ENCODE measurements at regions not wholly inside any gene's neighbourhood (a gene's known extent, or its start where the extent isn't known, plus 50 kb on each side); places are given as distances from the start of the nearest gene placed in this dataset.

DNA sequence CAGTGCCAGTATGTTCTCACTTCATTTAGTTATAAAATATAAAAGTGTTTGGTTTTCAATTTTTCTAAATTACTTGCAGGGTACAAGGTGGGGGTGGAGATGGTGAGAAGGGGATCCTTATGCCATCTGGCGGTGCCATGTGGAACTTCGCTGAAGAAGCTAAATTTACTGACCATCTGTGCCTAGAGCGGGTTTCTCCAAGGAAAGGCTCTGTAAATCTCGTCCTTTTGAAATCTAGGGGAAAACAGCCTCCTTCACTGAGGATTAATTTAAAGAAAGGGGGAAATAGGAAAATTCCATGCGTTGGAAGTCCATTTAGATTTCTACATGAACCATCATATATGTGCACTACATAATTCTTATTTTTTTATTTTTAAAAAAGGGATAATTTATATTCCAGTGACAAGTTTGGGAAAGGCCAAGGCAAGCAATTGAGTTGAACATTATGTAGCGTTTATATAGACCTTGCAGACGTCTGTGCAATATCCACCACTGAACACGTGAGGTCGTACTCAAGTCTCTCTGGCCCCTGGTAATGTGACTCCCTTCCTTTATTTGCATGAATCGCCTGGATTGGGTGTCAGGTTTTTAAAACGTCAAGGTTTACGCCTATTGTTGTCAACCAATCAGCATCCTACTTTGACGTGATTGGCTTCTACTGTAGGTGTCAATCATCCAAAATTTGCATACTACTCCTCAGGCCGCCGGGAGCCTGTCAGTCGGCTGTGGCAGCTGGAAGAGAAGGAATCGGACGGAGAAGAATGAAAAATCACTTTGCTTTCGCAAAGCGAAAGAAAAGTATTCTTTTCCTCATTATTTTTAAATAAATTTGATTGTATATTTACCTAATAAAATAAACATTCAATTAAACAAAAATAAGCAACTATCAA is 297.1 kb upstream of the NFE2L3 start:
- Histone ChIP-seq H3K4me3 (ENCODE audit: low read depth, low read length, poor library complexity, severe bottlenecking) (peak overlapping the region; percentile 55), H3K27ac (ENCODE audit: low read depth, low read length, poor library complexity, severe bottlenecking) (no peak overlapping the region), H3K9me3 (ENCODE audit: low read depth, low read length, poor library complexity, severe bottlenecking) (no peaks in the 10 kb centered on the region), H3K4me1 (ENCODE audit: insufficient read depth, low read length, poor library complexity, severe bottlenecking) (peaks cover 14% of the 10 kb centered on the region), H3K36me3 (ENCODE audit: insufficient read depth, low read length, poor library complexity, severe bottlenecking) (no peaks in the 10 kb centered on the region), H3K27me3 (replicated peaks; ENCODE audit: insufficient read depth, low read depth, low read length, poor library complexity) (peaks cover 16% of the 10 kb centered on the region)
- TF ChIP-seq, protein P1, sequence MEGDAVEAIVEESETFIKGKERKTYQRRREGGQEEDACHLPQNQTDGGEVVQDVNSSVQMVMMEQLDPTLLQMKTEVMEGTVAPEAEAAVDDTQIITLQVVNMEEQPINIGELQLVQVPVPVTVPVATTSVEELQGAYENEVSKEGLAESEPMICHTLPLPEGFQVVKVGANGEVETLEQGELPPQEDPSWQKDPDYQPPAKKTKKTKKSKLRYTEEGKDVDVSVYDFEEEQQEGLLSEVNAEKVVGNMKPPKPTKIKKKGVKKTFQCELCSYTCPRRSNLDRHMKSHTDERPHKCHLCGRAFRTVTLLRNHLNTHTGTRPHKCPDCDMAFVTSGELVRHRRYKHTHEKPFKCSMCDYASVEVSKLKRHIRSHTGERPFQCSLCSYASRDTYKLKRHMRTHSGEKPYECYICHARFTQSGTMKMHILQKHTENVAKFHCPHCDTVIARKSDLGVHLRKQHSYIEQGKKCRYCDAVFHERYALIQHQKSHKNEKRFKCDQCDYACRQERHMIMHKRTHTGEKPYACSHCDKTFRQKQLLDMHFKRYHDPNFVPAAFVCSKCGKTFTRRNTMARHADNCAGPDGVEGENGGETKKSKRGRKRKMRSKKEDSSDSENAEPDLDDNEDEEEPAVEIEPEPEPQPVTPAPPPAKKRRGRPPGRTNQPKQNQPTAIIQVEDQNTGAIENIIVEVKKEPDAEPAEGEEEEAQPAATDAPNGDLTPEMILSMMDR (conservative IDR thresholded peaks at IDR 0.05; ENCODE audit: low read depth, low read length), result peak; percentile 74
- no peak for TF ChIP-seq EZH2 (IDR thresholded peaks at IDR 0.05; ENCODE audit: borderline replicate concordance, low read depth, low read length, poor library complexity, severe bottlenecking)
- ChIA-PET POLR2A (ENCODE audit: low non-redundant PET) (no interaction called here), CTCF (interaction anchor here (1.0 to 1.6 kb wide), 5 partner anchors 8 to 595 kb away, joined by 3 to 6 read pairs (median 4); no protein-coding TSS in a partner anchor)
- no TSS peak for BruUV-seq (replicated peaks)
- intact Hi-C loops (cut with micrococcal nuclease; ENCODE audit: unreplicated experiment), result loop anchor here (10.0 kb wide), 1 partner anchor 510 kb away; no protein-coding TSS in a partner anchor
- DNase-seq (ENCODE audit: low spot score), result peak; percentile 99

DNA sequence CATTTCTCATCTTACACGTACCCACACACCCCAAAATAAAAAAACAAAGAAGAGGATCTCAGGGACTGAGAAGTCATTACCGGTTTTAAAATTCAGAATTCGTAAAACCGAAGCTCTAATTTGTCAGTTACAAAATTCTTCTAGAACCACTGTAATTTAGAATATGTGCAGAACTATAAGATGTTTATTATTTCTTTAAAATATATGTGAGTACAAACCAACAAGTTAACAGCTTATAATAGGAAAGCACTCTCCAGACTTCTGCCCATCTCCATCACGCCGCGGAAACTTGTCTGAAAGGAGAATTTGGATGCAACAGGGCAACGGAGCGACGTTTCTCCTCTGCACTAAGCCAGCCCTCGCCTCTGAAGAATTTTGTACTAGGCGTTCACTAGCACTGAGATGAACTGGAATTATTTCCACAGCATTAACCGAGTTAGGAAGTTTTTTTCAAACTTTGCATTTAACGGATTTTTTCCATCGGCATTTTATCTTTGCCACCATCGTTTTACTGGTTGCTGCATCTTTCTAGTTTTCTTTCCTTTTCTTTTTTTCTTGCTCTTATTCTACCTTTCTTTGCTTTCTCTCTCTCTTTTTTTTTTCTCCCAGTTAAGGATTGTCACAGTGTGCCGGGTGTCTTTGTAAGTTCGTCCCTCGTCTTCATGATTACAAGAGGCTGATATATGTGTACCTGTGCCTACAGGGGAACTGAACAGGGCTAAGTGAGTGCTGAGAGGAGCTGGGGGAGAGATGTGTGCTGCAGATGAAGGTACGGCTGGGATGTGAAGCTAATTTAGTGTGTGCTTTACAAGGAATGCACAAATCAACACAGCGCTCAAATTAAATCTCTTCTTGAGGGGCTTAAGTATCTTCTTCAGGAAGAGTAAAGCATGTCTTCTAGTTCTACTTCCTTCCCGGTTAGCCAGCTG is 295.9 kb upstream of the NFE2L3 start:
- Histone ChIP-seq H3K36me3 (ENCODE audit: insufficient read depth, low read length, poor library complexity, severe bottlenecking) (no peaks in the 10 kb centered on the region), H3K27me3 (replicated peaks; ENCODE audit: insufficient read depth, low read depth, low read length, poor library complexity) (peaks cover 16% of the 10 kb centered on the region), H3K27ac (ENCODE audit: low read depth, low read length, poor library complexity, severe bottlenecking) (peak overlapping the region; percentile 83), H3K4me1 (ENCODE audit: insufficient read depth, low read length, poor library complexity, severe bottlenecking) (peaks cover 15% of the 10 kb centered on the region), H3K4me3 (ENCODE audit: low read depth, low read length, poor library complexity, severe bottlenecking) (peak overlapping the region; percentile 55), H3K9me3 (ENCODE audit: low read depth, low read length, poor library complexity, severe bottlenecking) (no peaks in the 10 kb centered on the region)
- TSS peak; percentile 93 for BruUV-seq (replicated peaks)
- TF ChIP-seq, protein P1 (conservative IDR thresholded peaks at IDR 0.05; ENCODE audit: low read depth, low read length), result no peak
- no peak for TF ChIP-seq EZH2 (IDR thresholded peaks at IDR 0.05; ENCODE audit: borderline replicate concordance, low read depth, low read length, poor library complexity, severe bottlenecking)
- ChIA-PET CTCF (interaction anchor here (0.9 kb wide), 1 partner anchor 217 kb away, joined by 4 read pairs; no protein-coding TSS in a partner anchor), POLR2A (ENCODE audit: low non-redundant PET) (interaction anchor here (0.6 to 0.7 kb wide), 2 partner anchors 131 to 516 kb away, joined by 3 to 4 read pairs; no protein-coding TSS in a partner anchor)
- DNase-seq (ENCODE audit: low spot score), result peak; percentile 63
- intact Hi-C loops (cut with micrococcal nuclease; ENCODE audit: unreplicated experiment), result loop anchor here (10.0 kb wide), 1 partner anchor 509 kb away; no protein-coding TSS in a partner anchor

DNA sequence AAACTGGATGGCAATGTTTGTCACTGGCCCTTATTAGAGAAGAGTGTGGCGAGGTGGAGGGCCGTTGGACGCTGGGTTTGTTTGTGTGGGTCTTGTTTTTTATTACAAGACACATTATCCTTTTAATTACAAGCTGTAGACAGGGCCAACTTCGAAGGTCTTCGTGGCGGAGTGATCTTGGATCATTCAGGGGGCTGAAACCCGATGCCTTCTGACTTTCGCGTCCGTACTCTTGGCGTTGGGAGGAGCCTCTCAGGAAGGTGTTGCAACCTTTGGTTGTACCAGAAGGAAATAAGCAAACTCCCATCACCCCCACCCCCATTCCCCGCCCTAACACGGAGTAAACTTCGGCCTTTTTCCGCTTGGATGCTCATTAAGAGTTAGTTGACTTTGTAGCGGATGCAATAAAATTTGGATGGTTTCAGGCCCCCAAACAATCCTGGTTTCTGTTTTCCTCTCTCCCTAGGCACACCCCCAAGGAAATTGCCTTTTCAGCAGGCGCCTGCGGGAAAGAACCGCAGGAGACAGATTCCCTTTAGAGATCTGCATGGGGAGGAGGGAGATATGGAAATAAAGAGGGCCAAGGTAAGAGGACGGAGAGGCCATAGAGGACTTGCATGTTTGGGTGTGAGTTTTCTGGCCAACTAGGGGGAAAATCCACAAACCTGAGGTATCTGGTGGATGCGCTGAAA is 294.5 kb upstream of the NFE2L3 start:
- TF ChIP-seq, protein P1 (conservative IDR thresholded peaks at IDR 0.05; ENCODE audit: low read depth, low read length), result no peak
- no peak for TF ChIP-seq EZH2 (IDR thresholded peaks at IDR 0.05; ENCODE audit: borderline replicate concordance, low read depth, low read length, poor library complexity, severe bottlenecking)
- CTCF ChIA-PET, result no interaction called here
- peaks cover 24% of the 10 kb centered on the region for H3K4me1 ChIP-seq (ENCODE audit: insufficient read depth, low read length, poor library complexity, severe bottlenecking)
- H3K9me3 ChIP-seq (ENCODE audit: low read depth, low read length, poor library complexity, severe bottlenecking), result no peaks in the 10 kb centered on the region
- peaks cover 10% of the 10 kb centered on the region for H3K27me3 ChIP-seq (replicated peaks; ENCODE audit: insufficient read depth, low read depth, low read length, poor library complexity)
- peak overlapping the region; percentile 83 for H3K27ac ChIP-seq (ENCODE audit: low read depth, low read length, poor library complexity, severe bottlenecking)
- POLR2A ChIA-PET (ENCODE audit: low non-redundant PET), result no interaction called here
- H3K4me3 ChIP-seq (ENCODE audit: low read depth, low read length, poor library complexity, severe bottlenecking), result peak overlapping the region; percentile 55
- no peaks in the 10 kb centered on the region for H3K36me3 ChIP-seq (ENCODE audit: insufficient read depth, low read length, poor library complexity, severe bottlenecking)
- intact Hi-C loops (cut with micrococcal nuclease; ENCODE audit: unreplicated experiment), result loop anchor here (10.0 kb wide), 1 partner anchor 507 kb away; no protein-coding TSS in a partner anchor
- BruUV-seq (replicated peaks), result no TSS peak
- peak; percentile 88 for DNase-seq (ENCODE audit: low spot score)
